SK-N-SH (cell line): ENCODE measurements at regions not wholly inside any gene's neighbourhood (a gene's known extent, or its start where the extent isn't known, plus 50 kb on each side); places are given as distances from the start of the nearest gene placed in this dataset.

Experiments
- CTCF ChIA-PET: fragments of 300-600, 350-600 bp; formaldehyde crosslinking; extraction: SDS; loops from one replicate; lab custom pipeline; 2021; lab: Yijun Ruan, JAX
- POLR2A ChIA-PET: fragments of 350-600 bp; sonication (Branson Sonifier 250); formaldehyde crosslinking; extraction: SDS; loops from one replicate; lab custom pipeline; 2020; ENCODE audit warnings: antibody characterized with exemption, inconsistent platforms; lab: Yijun Ruan, JAX
- DNase-seq: peaks from one replicate; pipeline ENCODE4 v3.0.0; 2012
- H2AFZ ChIP-seq: fragments of 200-600 bp; sonication (generic); 2 replicates; pipeline ENCODE4 v1.8.1; 2016; ENCODE audit warnings: antibody characterized with exemption, mild to moderate bottlenecking, low read depth
- H3F3A ChIP-seq: fragments of 200-600 bp; sonication (generic); replicated peaks from 2 replicates; pipeline ENCODE3; 2016; ENCODE audit warnings: antibody characterized with exemption, mild to moderate bottlenecking; ENCODE audit not compliant: insufficient read depth
- H3K27ac ChIP-seq, 2 experiments: fragments of 200-500 bp in 1 of 2; fragments of 200-600 bp in 1 of 2; sonication (Bioruptor generic) in 1 of 2; sonication (generic), shearing (Covaris generic) in 1 of 2; 2 replicates each; pipeline versions ENCODE4 v1.5.1 to v1.6.1; 2014 to 2016; ENCODE audit warnings: low read depth in 2 of 2, inconsistent platforms in 1 of 2, low read length in 1 of 2, mild to moderate bottlenecking in 1 of 2, mixed read lengths in 1 of 2
- H3K27me3 ChIP-seq: fragments of 200-600 bp; sonication (generic), shearing (Covaris generic); 2 replicates; pipeline ENCODE4 v1.6.1; 2016; ENCODE audit warnings: mixed run types; ENCODE audit not compliant: insufficient read depth
- H3K36me3 ChIP-seq, 2 experiments: fragments of 200-500 bp in 1 of 2; fragments of 200-600 bp in 1 of 2; sonication (Bioruptor generic) in 1 of 2; sonication (generic) in 1 of 2; replicated peaks in 1 of 2; 2 replicates each; pipeline versions ENCODE3 to v1.5.1; 2014 to 2016; ENCODE audit warnings: low read length in 1 of 2, mild to moderate bottlenecking in 1 of 2; ENCODE audit not compliant: insufficient read depth in 2 of 2, control insufficient read depth in 1 of 2
- H3K4me1 ChIP-seq, 2 experiments: fragments of 200-500 bp in 1 of 2; fragments of 200-600 bp in 1 of 2; sonication (Bioruptor generic) in 1 of 2; sonication (generic), shearing (Covaris generic) in 1 of 2; 2 replicates each; pipeline versions ENCODE4 v1.5.1 to v1.6.1; 2014 to 2016; ENCODE audit warnings: low read depth in 1 of 2, low read length in 1 of 2, mixed run types in 1 of 2; ENCODE audit not compliant: insufficient read depth in 2 of 2, control insufficient read depth in 1 of 2
- H3K4me2 ChIP-seq: fragments of 200-600 bp; sonication (generic), shearing (Covaris generic); 2 replicates; pipeline ENCODE4 v1.6.1; 2017; ENCODE audit warnings: mixed run types
- H3K4me3 ChIP-seq, 2 experiments: fragments of 200-500 bp in 1 of 2; fragments of 200-600 bp in 1 of 2; sonication (Bioruptor generic) in 1 of 2; sonication (generic), shearing (Covaris generic) in 1 of 2; 2 replicates each; pipeline versions ENCODE4 v1.5.1 to v1.8.1; 2014 to 2016; ENCODE audit warnings: low read depth in 2 of 2, inconsistent platforms in 1 of 2, low read length in 1 of 2, mild to moderate bottlenecking in 1 of 2, mixed read lengths in 1 of 2, moderate library complexity in 1 of 2
- H3K79me2 ChIP-seq: fragments of 200-600 bp; sonication (generic); 2 replicates; pipeline ENCODE4 v1.8.1; 2017; ENCODE audit warnings: mild to moderate bottlenecking; ENCODE audit not compliant: insufficient read depth
- H3K9ac ChIP-seq: fragments of 200-600 bp; sonication (generic); 2 replicates; pipeline ENCODE4 v1.6.1; 2017; ENCODE audit warnings: mixed run types
- H3K9me2 ChIP-seq: fragments of 200-600 bp; sonication (generic); 2 replicates; pipeline ENCODE4 v1.6.1; 2017; ENCODE audit warnings: mixed run types
- H3K9me3 ChIP-seq: fragments of 200-600 bp; sonication (generic); 2 replicates; pipeline ENCODE4 v1.6.1; 2017; ENCODE audit warnings: mixed run types, mild to moderate bottlenecking, moderate library complexity
- H4K20me1 ChIP-seq: fragments of 200-600 bp; sonication (generic); 2 replicates; pipeline ENCODE4 v1.6.1; 2017; ENCODE audit warnings: mild to moderate bottlenecking, mixed run types; ENCODE audit not compliant: insufficient read depth
- CHD2 ChIP-seq: fragments of 150-350 bp; IDR thresholded peaks from 2 replicates; pipeline ENCODE4 v1.6.1; 2018; ENCODE audit warnings: low read length; ENCODE audit not compliant: partially characterized antibody
- EP300 ChIP-seq, 2 experiments: IDR thresholded peaks; 2 replicates each; pipeline versions ENCODE4 v1.4.0 to v1.6.1; 2012; ENCODE audit warnings: borderline replicate concordance in 1 of 2, low read depth in 1 of 2, low read length in 1 of 2
- JUND ChIP-seq: IDR thresholded peaks from 2 replicates; pipeline ENCODE4 v1.4.0; 2012
- MAX ChIP-seq: IDR thresholded peaks from 2 replicates; pipeline ENCODE4 v1.4.0; 2012; ENCODE audit warnings: low read depth
- MEF2A ChIP-seq: IDR thresholded peaks from 2 replicates; pipeline ENCODE4 v1.4.0; 2012; ENCODE audit warnings: low read depth, borderline replicate concordance
- NFIC ChIP-seq: IDR thresholded peaks from 2 replicates; pipeline ENCODE4 v1.4.0; 2012; ENCODE audit warnings: borderline replicate concordance
- PBX3 ChIP-seq: IDR thresholded peaks from 2 replicates; pipeline ENCODE4; 2012
- REST ChIP-seq: IDR thresholded peaks from 2 replicates; pipeline ENCODE4 v1.6.1; 2012; ENCODE audit warnings: mild to moderate bottlenecking, low read depth, low read length, moderate library complexity
- RXRA ChIP-seq: IDR thresholded peaks from 2 replicates; pipeline ENCODE4 v1.4.0; 2012; ENCODE audit warnings: low read depth, mild to moderate bottlenecking, borderline replicate concordance
- TCF12 ChIP-seq: IDR thresholded peaks from 2 replicates; pipeline ENCODE4 v1.4.0; 2012
- TEAD4 ChIP-seq: IDR thresholded peaks from 2 replicates; pipeline ENCODE4 v1.4.0; 2012; ENCODE audit warnings: mild to moderate bottlenecking, borderline replicate concordance; ENCODE audit not compliant: insufficient read depth
- USF1 ChIP-seq: IDR thresholded peaks from 2 replicates; pipeline ENCODE4 v1.4.0; 2012; ENCODE audit warnings: low read depth, borderline replicate concordance
- USF2 ChIP-seq: fragments of 150-350 bp; IDR thresholded peaks from 2 replicates; pipeline ENCODE4 v1.6.1; 2017; ENCODE audit warnings: antibody characterized with exemption, low read length, low read depth, borderline replicate concordance
- ZBTB33 ChIP-seq: IDR thresholded peaks from 2 replicates; pipeline ENCODE4 v1.4.0; 2012; ENCODE audit warnings: low read depth, borderline replicate concordance
- WGBS: methylation state at CpG from one replicate; pipeline ENCODE4 v1.1.6; 2017; ENCODE audit warnings: low lambda C conversion rate; 5-methylcytosine and 5-hydroxymethylcytosine counted together

GRCh38 chr21:28069450-28069923, 923.2 kb downstream of the LTN1 start:
- Histone ChIP-seq H3K9me3 (no peaks in the 10 kb centered on the region), H3K79me2 (no peaks in the 10 kb centered on the region), H3K27me3 (no peaks in the 10 kb centered on the region), H3K36me3 (no peaks in the 10 kb centered on the region)
- TF ChIP-seq PBX3 (peak; percentile 59), USF1 (no peak), TCF12 (peak; percentile 82), JUND (peak; percentile 30; the same call in 1 of the 2 replicates), MEF2A (peak; percentile 24; the same call in 1 of the 2 replicates), RXRA (peak; percentile 41; the same call in 1 of the 2 replicates), CHD2 (no peak), TEAD4 (peak; percentile 40; the same call in 1 of the 2 replicates), MAX (0 out of 2 replicates have a peak, but pooled peaks have one; percentile 21), REST (no peak), EP300 (IDR thresholded peaks at IDR 0.05; ENCODE audit: borderline replicate concordance in 1 of 2, low read depth in 1 of 2, low read length in 1 of 2) (peak in 1 of 2 experiments; percentile 54; a peak in 1 of 4 replicates), ZBTB33 (no peak), NFIC (peak; percentile 64; the same call in 1 of the 2 replicates), USF2 (no peak)
- TF ChIP-seq, all 33 proteins: peak for 9
- H3K4me2 ChIP-seq: peak overlapping the region; percentile 30; the same call in 1 of the 2 replicates
- no peaks in the 10 kb centered on the region for H3K9me2 ChIP-seq
- no peaks in the 10 kb centered on the region for H3F3A ChIP-seq
- no peak overlapping the region for H3K9ac ChIP-seq
- POLR2A ChIA-PET: no interaction called here
- DNase-seq: no peak
- H3K4me3 ChIP-seq: no peak overlapping the region
- no peak overlapping the region for H2AFZ ChIP-seq
- H3K4me1 ChIP-seq: peaks cover 5 to 10% of the 10 kb centered on the region in 2 experiments; a peak in 3 of 4 replicates
- H4K20me1 ChIP-seq: no peaks in the 10 kb centered on the region
- CTCF ChIA-PET: interaction anchor here (1.1 kb wide), 1 partner anchor 10 kb away, joined by 5 read pairs; no protein-coding TSS in a partner anchor
- 25% methylated on average over 6 of the region's 6 CpGs for WGBS
- peak overlapping the region in 1 of 2 experiments; percentile 39; a peak in 1 of 4 replicates for H3K27ac ChIP-seq
